ENCODE measurements at regions not wholly inside any gene's neighbourhood (a gene's known extent, or its start where the extent isn't known, plus 50 kb on each side); places are given as distances from the start of the nearest gene placed in this dataset.

DNA sequence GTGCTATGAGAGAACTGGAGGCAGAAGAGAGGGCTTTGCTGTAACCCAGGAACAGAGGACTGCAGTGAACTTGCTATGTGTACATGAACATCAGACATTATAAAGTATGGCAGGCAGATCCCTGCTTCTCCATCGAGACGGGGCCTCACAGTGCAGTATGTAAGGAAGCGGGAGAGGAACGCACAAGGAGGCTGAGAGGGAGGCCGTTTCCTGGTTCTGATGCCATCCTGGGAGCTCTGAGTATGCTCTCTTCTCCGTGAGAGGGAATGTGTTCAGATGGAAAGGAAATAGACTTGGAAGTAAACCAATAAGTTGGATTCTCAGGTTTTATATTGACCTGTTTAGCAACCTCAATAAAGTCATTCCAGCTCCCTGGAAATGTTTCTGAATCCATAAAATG, 101.8 kb downstream of the ALDH8A1 start:
- peaks cover 0 to 41% (median 13%) of the 10 kb centered on the region in 4 donors for H3K4me1 ChIP-seq
- intact Hi-C loops (cut with DNase I) = no loop called here
- H3K36me3 ChIP-seq = no peaks in the 10 kb centered on the region
- H3K27ac ChIP-seq = peak overlapping the region; percentile 20 to 97 (median 39)
- no peak for DNase-seq
- H3K9me3 ChIP-seq = no peaks in the 10 kb centered on the region
- H3K27me3 ChIP-seq = no peaks in the 10 kb centered on the region
- TF ChIP-seq CTCF (IDR thresholded peaks at IDR 0.05) (no peak), POLR2A (IDR thresholded peaks at IDR 0.05) (no peak)
- H3K4me3 ChIP-seq = no peak overlapping the region
- no peak for ATAC-seq
- 70% methylated on average over 6 of the region's 6 CpGs for WGBS (ENCODE audit: insufficient coverage, low coverage, low lambda C conversion rate, missing lambda C conversion rate)

- Histone ChIP-seq H3K9me3 (no peaks in the 10 kb centered on the region), H3K4me3 (no peak overlapping the region), H3K36me3 (no peaks in the 10 kb centered on the region), H3K27me3 (no peaks in the 10 kb centered on the region), H3K27ac (peak overlapping the region in 1 of 3 donors; percentile 97), H3K4me1 (peaks cover 0 to 33% (median 11%) of the 10 kb centered on the region in 4 donors)
- peak in 2 of 3 donors; percentile 72 for DNase-seq
- intact Hi-C loops (cut with DNase I) = no loop called here
- WGBS (ENCODE audit: insufficient coverage, low coverage, low lambda C conversion rate, missing lambda C conversion rate) = 20% methylated on average over 3 of the region's 3 CpGs
- TF ChIP-seq CTCF (IDR thresholded peaks at IDR 0.05) = no peak
- no peak for TF ChIP-seq POLR2A (IDR thresholded peaks at IDR 0.05)
- peak; percentile 50 to 63 (median 60) for ATAC-seq
Measured at GRCh38 chr6:134846865-134847264, 103.0 kb downstream of the ALDH8A1 start.

- H3K27ac ChIP-seq = no peak overlapping the region
- DNase-seq = no peak
- H3K36me3 ChIP-seq = no peaks in the 10 kb centered on the region
- no peak for TF ChIP-seq POLR2A (IDR thresholded peaks at IDR 0.05)
- TF ChIP-seq CTCF (IDR thresholded peaks at IDR 0.05) = no peak
- WGBS (ENCODE audit: insufficient coverage, low coverage, low lambda C conversion rate, missing lambda C conversion rate) = 98% methylated on average over 5 of the region's 7 CpGs
- peaks cover 0 to 34% (median 7%) of the 10 kb centered on the region in 4 donors for H3K4me1 ChIP-seq
- no peak for ATAC-seq
- no peak overlapping the region for H3K4me3 ChIP-seq
- no peaks in the 10 kb centered on the region for H3K27me3 ChIP-seq
- H3K9me3 ChIP-seq = no peaks in the 10 kb centered on the region
- intact Hi-C loops (cut with DNase I) = no loop called here
Measured at GRCh38 chr6:134846031-134846430, 103.9 kb downstream of the ALDH8A1 start.

GRCh38 chr6:134844120-134844519, 105.8 kb downstream of the ALDH8A1 start:
- Histone ChIP-seq H3K27ac (no peak overlapping the region), H3K27me3 (no peaks in the 10 kb centered on the region), H3K4me1 (peaks cover 0 to 37% (median 3%) of the 10 kb centered on the region in 4 donors), H3K9me3 (no peaks in the 10 kb centered on the region), H3K4me3 (no peak overlapping the region), H3K36me3 (no peaks in the 10 kb centered on the region)
- WGBS (ENCODE audit: insufficient coverage, low coverage, low lambda C conversion rate, missing lambda C conversion rate) = no CpG with 5 or more reads among the region's 2 CpGs
- no peak for TF ChIP-seq CTCF (IDR thresholded peaks at IDR 0.05)
- DNase-seq (no peak), ATAC-seq (no peak)
- intact Hi-C loops (cut with DNase I) = no loop called here

Measured in right lobe of liver (tissue), 6 donors.